ENCODE measurements at regions not wholly inside any gene's neighbourhood (a gene's known extent, or its start where the extent isn't known, plus 50 kb on each side); places are given as distances from the start of the nearest gene placed in this dataset.

DNA sequence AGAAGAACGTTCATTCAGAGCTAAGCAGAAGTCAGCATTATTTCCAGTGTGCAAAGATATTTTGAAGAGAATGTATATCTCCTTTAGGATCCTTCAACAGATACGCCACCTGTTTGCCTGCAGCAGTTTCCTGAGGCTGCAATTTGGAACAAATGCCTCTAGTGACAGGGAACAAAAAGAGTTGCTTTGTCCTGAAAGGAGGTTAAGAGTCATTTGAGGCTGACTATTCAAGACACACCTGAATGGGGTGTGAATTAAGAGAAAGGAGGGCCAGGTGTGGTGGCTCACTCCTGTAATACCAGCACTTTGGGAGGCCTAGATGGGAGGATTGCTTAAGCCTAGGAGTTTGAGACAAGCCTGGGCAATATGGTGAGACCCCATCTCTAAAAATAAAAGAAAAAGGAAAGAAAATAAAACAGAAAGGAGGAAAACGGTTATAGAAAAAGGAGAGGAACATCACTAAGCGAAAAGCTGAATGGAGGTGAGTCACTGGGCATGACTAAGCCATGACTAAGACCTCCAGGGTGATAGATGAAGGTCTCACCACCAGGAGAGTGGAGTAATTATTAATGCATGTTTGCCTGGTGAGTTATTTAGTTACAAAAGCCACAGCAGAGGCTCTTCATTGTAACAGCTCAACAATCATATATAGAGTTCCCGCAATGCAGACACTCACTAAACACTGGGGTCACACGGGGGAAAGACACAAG lies 255.2 kb upstream of the TNC start:
- Histone ChIP-seq H3K4me3 (ENCODE audit: low read length) (no peak overlapping the region), H3K9me3 (ENCODE audit: control insufficient read depth, low read length) (peaks cover 8% of the 10 kb centered on the region), H3K36me3 (ENCODE audit: control insufficient read depth, insufficient read depth, low read length) (no peaks in the 10 kb centered on the region), H3K4me1 (ENCODE audit: control insufficient read depth, insufficient read depth, low read length) (no peaks in the 10 kb centered on the region), H3K27ac (ENCODE audit: low read depth, low read length) (no peak overlapping the region), H3K27me3 (ENCODE audit: control insufficient read depth, insufficient read depth, low read length, poor library complexity, severe bottlenecking) (no peaks in the 10 kb centered on the region), H3K9ac (ENCODE audit: extremely low read depth, low read length, poor library complexity, severe bottlenecking) (no peak overlapping the region)
- Mint-ChIP-seq H3K4me3 (no peak overlapping the region), H3K27ac (peak overlapping the region; percentile 71), H3K27me3 (ENCODE audit: insufficient read depth) (no peaks in the 10 kb centered on the region), H3K36me3 (ENCODE audit: low read depth) (peaks cover 8% of the 10 kb centered on the region), H3K9me3 (peaks cover 1% of the 10 kb centered on the region), H3K4me1 (peaks cover 6% of the 10 kb centered on the region)
- no peak for DNase-seq
- TF ChIP-seq, protein P1, sequence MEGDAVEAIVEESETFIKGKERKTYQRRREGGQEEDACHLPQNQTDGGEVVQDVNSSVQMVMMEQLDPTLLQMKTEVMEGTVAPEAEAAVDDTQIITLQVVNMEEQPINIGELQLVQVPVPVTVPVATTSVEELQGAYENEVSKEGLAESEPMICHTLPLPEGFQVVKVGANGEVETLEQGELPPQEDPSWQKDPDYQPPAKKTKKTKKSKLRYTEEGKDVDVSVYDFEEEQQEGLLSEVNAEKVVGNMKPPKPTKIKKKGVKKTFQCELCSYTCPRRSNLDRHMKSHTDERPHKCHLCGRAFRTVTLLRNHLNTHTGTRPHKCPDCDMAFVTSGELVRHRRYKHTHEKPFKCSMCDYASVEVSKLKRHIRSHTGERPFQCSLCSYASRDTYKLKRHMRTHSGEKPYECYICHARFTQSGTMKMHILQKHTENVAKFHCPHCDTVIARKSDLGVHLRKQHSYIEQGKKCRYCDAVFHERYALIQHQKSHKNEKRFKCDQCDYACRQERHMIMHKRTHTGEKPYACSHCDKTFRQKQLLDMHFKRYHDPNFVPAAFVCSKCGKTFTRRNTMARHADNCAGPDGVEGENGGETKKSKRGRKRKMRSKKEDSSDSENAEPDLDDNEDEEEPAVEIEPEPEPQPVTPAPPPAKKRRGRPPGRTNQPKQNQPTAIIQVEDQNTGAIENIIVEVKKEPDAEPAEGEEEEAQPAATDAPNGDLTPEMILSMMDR (conservative IDR thresholded peaks at IDR 0.05): no peak
- WGBS, 2 experiments (ENCODE audit: insufficient coverage in 1 of 2, insufficient read length in 1 of 2): 85 to 89% methylated on average over 4 to 6 of the region's 6 CpGs

DNA sequence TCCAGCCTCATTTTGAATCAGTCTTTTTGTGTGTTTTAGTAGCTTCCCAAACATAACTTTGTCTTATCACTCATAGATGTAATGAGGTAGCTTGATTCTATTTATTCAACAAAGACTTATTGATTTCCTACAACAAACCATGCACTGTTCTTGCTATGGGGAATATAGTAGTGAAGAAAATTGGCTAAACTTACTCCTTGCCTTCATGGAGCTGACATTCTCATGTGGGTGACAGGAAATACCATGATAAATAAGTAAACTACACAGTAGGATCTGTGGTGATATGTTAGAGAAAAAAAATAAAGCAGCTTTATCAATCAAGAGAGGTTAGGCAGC lies 255.7 kb upstream of the TNC start:
- Histone ChIP-seq H3K36me3 (ENCODE audit: control insufficient read depth, insufficient read depth, low read length) (no peaks in the 10 kb centered on the region), H3K4me3 (ENCODE audit: low read length) (no peak overlapping the region), H3K9me3 (ENCODE audit: control insufficient read depth, low read length) (peaks cover 8% of the 10 kb centered on the region), H3K4me1 (ENCODE audit: control insufficient read depth, insufficient read depth, low read length) (no peaks in the 10 kb centered on the region), H3K27me3 (ENCODE audit: control insufficient read depth, insufficient read depth, low read length, poor library complexity, severe bottlenecking) (no peaks in the 10 kb centered on the region), H3K9ac (ENCODE audit: extremely low read depth, low read length, poor library complexity, severe bottlenecking) (no peak overlapping the region), H3K27ac (ENCODE audit: low read depth, low read length) (no peak overlapping the region)
- Mint-ChIP-seq H3K4me3 (no peak overlapping the region), H3K36me3 (ENCODE audit: low read depth) (peaks cover 8% of the 10 kb centered on the region), H3K27ac (no peak overlapping the region), H3K4me1 (peaks cover 4% of the 10 kb centered on the region), H3K9me3 (peaks cover 1% of the 10 kb centered on the region), H3K27me3 (ENCODE audit: insufficient read depth) (no peaks in the 10 kb centered on the region)
- DNase-seq: no peak
- TF ChIP-seq, protein P1 (conservative IDR thresholded peaks at IDR 0.05): no peak

DNA sequence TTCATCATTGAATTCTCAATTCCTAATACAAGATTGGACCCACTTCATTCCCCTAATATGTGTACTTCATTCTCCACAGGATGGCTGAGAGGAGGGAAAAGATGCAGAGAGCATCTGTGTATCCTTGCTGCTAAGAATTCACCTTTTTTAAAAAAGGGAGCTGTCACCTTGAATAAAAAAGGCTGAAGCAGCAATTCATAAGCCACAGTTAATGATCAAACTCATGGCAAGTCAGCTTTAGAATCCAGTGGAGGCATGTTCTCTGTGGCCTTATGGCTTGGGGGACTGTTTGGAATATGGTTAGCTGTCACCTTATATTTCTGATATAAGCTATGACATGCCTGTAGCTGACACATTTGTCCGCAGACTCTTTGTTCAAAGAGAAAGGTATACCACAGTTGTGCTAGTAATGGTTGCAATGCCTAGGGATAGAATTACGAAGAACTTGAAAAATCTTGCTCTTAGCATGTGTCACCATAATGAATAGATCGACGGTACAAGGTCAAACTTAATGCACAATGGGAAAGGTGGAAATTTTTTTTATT lies 256.8 kb upstream of the TNC start:
- H3K4me1 ChIP-seq (ENCODE audit: control insufficient read depth, insufficient read depth, low read length): no peaks in the 10 kb centered on the region
- no peaks in the 10 kb centered on the region for H3K27me3 ChIP-seq (ENCODE audit: control insufficient read depth, insufficient read depth, low read length, poor library complexity, severe bottlenecking)
- no peak overlapping the region for H3K27ac ChIP-seq (ENCODE audit: low read depth, low read length)
- no peaks in the 10 kb centered on the region for H3K27me3 Mint-ChIP-seq (ENCODE audit: insufficient read depth)
- peaks cover 8% of the 10 kb centered on the region for H3K9me3 ChIP-seq (ENCODE audit: control insufficient read depth, low read length)
- no peaks in the 10 kb centered on the region for H3K36me3 ChIP-seq (ENCODE audit: control insufficient read depth, insufficient read depth, low read length)
- peaks cover 8% of the 10 kb centered on the region for H3K36me3 Mint-ChIP-seq (ENCODE audit: low read depth)
- no peak overlapping the region for H3K9ac ChIP-seq (ENCODE audit: extremely low read depth, low read length, poor library complexity, severe bottlenecking)
- H3K4me3 Mint-ChIP-seq: no peak overlapping the region
- no peak overlapping the region for H3K27ac Mint-ChIP-seq
- H3K4me3 ChIP-seq (ENCODE audit: low read length): no peak overlapping the region
- WGBS, 2 experiments (ENCODE audit: insufficient coverage in 1 of 2, insufficient read length in 1 of 2): 87 to 94% methylated on average over 4 of the region's 4 CpGs
- H3K4me1 Mint-ChIP-seq: peaks cover 4% of the 10 kb centered on the region
- TF ChIP-seq, protein P1 (conservative IDR thresholded peaks at IDR 0.05): no peak
- no peak for DNase-seq
- H3K9me3 Mint-ChIP-seq: peaks cover 1% of the 10 kb centered on the region

All from endodermal cell (in vitro differentiated cells).